ENCODE measurements at regions not wholly inside any gene's neighbourhood (a gene's known extent, or its start where the extent isn't known, plus 50 kb on each side); places are given as distances from the start of the nearest gene placed in this dataset.

- no peak for TF ChIP-seq CTCF (IDR thresholded peaks at IDR 0.05)
- no peak for TF ChIP-seq POLR2AphosphoS5 (IDR thresholded peaks at IDR 0.05)
Observed at GRCh38 chr10:130720235-130720634, 584.0 kb downstream of the GLRX3 start.
